ENCODE measurements at regions not wholly inside any gene's neighbourhood (a gene's known extent, or its start where the extent isn't known, plus 50 kb on each side); places are given as distances from the start of the nearest gene placed in this dataset.

GRCh38 chr7:115474137-115474536 lies 552.2 kb downstream of the MDFIC start:
- TF ChIP-seq POLR2A (IDR thresholded peaks at IDR 0.05) (no peak), CTCF (IDR thresholded peaks at IDR 0.05) (no peak)

Measured in heart left ventricle (tissue), 13 donors.